Esophagus mucosa (tissue), 1 donor: ENCODE measurements at regions not wholly inside any gene's neighbourhood (a gene's known extent, or its start where the extent isn't known, plus 50 kb on each side); places are given as distances from the start of the nearest gene placed in this dataset.

Source experiments
- ATAC-seq: fragments of 200-7000 bp; cut with Tn5 transposase; one replicate; pipeline ENCODE4 v1.9.1; 2020
- donor health status: DM: yes; HTN: yes; CAD: no.

DNA sequence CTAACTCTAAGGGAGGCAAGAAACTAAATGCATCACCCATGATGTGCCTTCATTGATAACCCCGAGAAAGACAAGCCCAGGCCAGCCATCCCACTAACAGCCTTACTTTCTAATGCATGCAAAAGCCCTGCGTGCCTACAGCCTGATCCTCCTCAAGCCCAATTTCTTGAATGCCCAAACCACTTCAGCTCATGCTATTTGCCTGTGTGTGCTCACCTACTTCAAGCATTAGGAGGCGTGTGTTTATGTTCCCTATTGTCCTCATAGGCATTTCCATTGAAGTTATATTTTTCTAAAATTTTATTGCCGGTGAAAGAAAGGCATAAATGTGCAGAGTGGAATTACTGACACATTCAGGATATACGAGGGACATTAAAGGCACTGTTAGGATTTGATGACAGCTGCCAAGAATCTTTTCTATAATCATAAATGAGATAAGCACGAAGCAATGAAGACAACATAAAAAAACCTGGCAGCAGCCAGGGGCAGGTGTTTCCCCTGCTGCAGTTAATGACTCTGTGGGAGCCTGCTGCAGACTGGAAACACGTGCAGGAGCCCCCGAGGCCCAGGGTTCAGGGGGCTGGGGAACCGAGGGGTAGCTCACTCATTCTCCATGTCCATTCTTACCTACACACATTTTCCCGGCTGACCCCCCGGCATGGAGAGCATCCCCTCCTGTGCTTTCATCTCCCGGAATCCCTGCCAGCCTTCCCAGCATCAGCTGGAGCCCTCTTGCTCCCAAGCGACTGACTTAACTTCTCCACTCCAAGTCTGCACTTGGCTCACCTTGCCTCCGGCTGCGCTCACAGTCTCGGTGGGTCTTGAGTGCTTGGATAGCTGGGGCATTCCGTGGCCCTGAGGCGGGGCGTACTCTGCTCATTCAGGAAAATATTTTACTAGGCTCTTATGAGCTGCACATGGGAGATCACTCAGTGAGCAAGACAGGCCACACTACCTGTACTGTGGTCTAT, 292.3 kb upstream of the SIX2 start:
- ATAC-seq = no peak

DNA sequence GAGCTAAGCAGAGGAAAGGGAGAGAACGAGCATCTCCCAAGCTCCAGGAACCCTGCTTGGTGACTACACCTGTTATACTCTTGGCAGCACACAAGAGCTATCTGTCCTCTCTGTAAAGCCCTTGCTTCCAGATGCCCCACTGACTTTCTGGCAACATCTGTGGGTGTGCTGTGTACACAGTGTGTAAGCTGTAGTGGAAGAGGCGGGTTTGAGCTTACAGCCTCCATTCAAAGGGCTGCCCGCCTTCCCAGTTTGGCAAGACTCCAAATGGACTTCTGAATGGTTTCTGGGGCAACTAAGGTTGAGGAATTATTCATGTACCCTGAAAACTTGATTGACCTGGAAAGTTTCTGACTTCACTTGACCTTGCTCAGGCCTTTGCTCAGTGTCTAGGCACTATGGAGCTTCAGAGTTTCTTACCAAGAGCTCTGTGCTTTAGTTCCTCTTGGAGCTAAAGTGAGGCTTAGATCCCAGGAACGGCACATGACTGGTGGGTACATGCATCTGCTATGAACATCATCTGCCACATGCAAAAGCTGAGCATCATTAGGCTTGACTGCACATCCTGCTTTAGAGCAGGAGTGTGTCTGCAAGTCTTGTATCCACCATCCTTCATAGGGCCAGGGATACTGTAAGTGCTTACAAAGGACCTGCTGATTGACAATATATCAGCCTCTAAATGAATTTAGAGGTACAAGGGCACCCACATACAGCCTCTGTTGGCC, 290.9 kb upstream of the SIX2 start:
- ATAC-seq = no peak

GRCh38 chr2:45299361-45299760, 290.1 kb upstream of the SIX2 start:
- no peak for ATAC-seq

GRCh38 chr2:45293182-45293581, 283.9 kb upstream of the SIX2 start:
- ATAC-seq = no peak

DNA sequence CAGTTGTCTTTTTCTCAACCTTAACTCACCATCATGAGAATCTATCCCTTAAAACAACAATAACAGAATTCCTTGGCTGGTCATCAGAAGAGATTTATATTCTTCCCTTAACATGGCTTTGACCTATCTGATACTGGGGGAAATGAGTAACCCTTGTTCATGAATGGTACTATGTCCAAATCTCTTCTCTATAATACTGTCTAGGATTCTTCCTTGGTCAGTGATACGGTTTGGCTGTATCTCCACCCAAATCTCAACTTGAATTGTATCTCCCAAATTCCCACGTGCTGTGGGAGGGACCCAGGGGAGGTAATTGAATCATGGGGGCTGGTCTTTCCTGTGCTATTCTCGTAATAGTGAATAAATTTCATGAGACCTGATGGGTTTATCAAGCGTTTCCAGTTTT, 282.0 kb upstream of the SIX2 start:
- ATAC-seq = no peak

GRCh38 chr2:45289997-45290709, 280.9 kb upstream of the SIX2 start:
- ATAC-seq = no peak

- no peak for ATAC-seq
Measured at GRCh38 chr2:45288532-45289417, 279.5 kb upstream of the SIX2 start.

- no peak for ATAC-seq
Measured at GRCh38 chr2:45287045-45287444, 277.8 kb upstream of the SIX2 start.

DNA sequence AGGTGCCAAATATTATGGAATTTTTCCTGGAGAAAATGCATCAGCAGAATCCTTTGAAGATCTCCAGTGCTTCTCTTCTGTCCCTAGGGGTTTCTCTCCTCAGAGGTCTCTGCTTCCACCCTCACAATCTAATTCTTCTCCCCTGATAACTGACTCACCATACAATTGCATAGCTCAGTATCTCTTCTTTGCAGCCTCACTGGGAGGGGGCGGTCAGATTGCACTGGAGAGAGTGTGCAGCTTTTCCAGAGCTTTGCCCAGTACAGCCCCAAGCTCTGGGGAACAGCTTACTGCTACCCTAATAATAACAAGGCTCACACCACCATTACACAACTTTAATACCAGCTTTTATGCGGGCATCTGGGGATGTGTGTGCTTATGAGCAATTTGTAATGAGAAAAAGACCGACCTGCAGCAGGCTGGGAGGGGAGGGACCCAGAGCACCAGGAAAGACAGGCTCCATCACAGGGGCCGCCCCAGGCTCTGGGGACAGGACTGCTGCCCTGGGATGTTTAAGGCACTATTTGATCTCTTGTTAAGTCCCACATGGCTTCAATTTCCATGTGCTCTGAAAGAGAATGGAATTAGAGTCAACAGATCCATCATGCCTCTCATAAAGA, 276.6 kb upstream of the SIX2 start:
- ATAC-seq = no peak

DNA sequence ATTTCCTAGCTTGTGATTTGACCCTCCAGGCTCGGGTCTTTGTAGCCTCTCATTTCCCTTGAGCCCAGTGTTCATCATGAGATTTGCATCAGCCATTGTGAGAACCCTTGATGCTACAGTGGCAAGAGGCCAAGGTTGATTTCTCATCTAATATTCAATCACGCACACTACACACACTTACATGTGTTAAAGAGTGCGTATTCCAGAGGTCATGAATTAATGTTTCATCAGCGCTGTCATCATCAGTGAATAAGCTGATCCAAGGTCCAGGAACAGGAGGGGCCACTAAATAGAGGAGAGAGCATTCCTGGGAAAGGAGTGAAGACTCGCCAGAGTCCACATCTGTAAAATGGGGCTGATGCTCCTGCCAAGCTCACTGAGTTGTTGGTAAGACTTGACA, 276.1 kb upstream of the SIX2 start:
- no peak for ATAC-seq

- no peak for ATAC-seq
Measured at GRCh38 chr2:45284621-45284995, 275.4 kb upstream of the SIX2 start.

- no peak for ATAC-seq
Measured at GRCh38 chr2:45283764-45284620, 274.7 kb upstream of the SIX2 start.

DNA sequence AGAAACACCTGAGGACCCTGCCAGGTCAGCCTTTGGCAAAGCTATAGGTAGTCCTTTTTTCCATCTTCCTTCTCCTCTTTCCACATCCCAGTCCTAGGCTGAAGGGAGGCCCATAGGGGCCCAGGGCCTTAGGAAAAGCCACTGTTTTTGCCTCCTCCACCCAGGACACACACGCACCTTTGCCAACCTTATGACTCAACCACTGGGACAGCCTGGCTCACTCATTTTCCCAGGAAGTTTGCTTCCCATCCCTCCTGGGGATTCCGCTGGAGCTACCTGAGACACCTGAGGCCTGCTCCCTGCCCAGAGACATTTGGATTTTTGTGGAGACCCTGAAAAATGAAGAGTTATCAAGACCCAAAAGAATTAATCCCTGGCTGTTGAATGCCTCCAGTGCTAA, 273.4 kb upstream of the SIX2 start:
- no peak for ATAC-seq

- no peak for ATAC-seq
Measured at GRCh38 chr2:45281311-45281710, 272.1 kb upstream of the SIX2 start.

DNA sequence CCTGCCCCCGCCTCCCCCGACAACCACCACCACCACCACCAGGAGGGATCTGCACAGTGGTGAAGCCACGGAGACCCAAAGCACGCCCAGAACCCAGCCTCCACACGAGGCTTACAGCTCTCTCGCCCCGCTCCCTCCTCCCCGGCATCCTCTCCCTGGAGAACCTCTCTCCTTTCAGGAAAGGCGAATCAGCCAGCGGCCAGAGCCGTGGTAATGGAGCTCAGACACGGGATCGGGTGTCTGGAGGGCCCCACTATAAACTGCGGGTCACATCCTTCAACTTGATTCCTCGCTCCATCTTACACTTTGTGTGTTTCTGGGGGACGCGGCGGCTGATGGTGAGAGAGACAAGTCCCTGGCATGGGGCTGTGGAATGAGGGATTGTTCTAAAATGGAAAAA, 271.5 kb upstream of the SIX2 start:
- no peak for ATAC-seq

DNA sequence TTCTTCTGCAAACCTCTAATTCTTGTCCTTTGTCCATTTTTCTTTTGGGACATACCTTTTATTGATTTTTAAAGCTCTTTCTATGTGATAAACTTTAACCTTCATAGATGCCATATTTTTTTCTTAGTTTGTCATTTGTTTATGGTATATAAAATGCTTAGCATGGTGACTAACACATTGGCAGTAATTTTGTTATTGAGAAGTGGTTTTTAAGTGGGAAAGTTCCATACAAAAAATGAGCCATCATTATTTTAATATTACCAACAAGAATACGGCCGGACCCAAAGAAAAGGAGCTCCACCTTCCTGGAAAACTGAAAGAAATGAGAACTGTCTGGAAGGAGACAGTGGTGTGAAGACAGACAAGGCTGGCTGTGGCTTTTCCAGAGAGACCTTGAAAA, 270.1 kb upstream of the SIX2 start:
- ATAC-seq = no peak

GRCh38 chr2:45278365-45279078, 269.3 kb upstream of the SIX2 start:
- no peak for ATAC-seq

GRCh38 chr2:45276914-45277313, 267.7 kb upstream of the SIX2 start:
- no peak for ATAC-seq

DNA sequence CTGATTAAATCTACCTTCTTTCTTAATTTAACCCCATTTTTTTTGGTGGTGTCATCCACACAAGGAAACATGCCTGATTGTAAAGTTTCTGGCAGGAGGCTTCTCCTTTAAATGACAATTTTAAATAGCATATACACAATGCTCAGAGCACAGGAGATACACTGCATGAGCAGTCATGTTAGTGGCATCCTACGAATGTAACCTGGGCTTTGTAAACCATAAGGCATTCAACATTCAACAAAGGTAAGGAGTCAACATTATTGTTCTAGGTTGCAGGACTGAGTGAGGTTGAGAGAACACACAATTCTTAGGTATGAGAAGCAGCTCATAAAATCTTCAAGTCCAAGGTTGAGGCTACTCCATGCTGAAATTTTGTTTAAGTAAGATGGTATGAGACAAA, 266.6 kb upstream of the SIX2 start:
- ATAC-seq = no peak

GRCh38 chr2:45275242-45275805, 266.1 kb upstream of the SIX2 start:
- no peak for ATAC-seq
